GM13977 (cell line): ENCODE measurements at regions not wholly inside any gene's neighbourhood (a gene's known extent, or its start where the extent isn't known, plus 50 kb on each side); places are given as distances from the start of the nearest gene placed in this dataset.

Experiments used
- DNase-seq: peaks from one replicate; pipeline ENCODE4 v3.0.0; 2012; ENCODE audit warnings: low spot score
- CTCF ChIP-seq: IDR thresholded peaks from 2 replicates; pipeline ENCODE4 v1.5.1; 2012; ENCODE audit warnings: mild to moderate bottlenecking, control low read depth; ENCODE audit not compliant: insufficient read depth; ENCODE audit errors: extremely low read depth, missing control alignments
- in situ Hi-C: fragments of 300-500 bp; cut with MboI; formaldehyde crosslinking; loops from one replicate; pipeline ENCODE4 v1.12.0; 2022; ENCODE audit warnings: low sequenced_read_pairs, low pct_unique_long_range_greater_than_20kb, mixed read lengths, inconsistent platforms; ENCODE audit not compliant: unreplicated experiment

DNA sequence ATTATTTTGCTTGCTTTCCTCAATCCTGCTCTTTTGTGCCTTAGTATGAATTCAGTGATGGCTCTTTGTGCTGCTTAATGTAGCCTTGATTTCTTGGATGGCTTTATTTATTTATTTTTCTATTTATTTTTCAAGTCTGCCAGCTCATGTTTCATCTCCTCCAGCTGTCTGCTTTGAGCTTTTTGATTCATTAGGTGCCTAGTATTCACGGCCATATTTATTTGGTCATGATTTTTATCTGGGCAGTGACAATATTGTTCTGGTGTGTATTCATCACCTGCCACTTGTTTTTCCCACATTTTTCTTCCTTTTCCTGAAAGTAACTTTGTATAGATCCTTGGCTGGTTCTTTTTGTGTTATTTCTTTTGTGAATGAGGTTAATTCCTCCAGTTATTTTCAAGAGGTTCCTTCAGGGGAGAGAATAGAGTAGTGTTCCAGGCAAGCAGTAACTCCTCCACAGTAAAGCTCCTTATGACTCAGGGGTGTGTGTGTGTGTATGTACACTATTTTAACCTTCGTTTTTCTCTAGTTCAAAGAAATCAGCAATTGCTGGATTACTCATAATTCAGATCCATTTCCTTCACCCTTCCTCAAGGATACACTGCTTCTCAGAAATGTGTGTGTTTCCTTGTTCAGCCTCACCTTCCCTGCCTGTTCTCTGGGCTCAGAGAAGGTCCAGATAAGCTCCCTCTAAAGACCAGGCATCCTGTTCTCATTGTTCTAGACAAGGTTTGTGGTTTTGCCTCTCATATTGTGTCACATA lies 51.6 kb upstream of the PMCH start:
- TF ChIP-seq CTCF = no peak
- in situ Hi-C loops = no loop called here
- no peak for DNase-seq
